Naive thymus-derived CD8-positive, alpha-beta T cell (primary cell): ENCODE measurements at regions not wholly inside any gene's neighbourhood (a gene's known extent, or its start where the extent isn't known, plus 50 kb on each side); places are given as distances from the start of the nearest gene placed in this dataset.
"Not testable (repeated sequence)": the region's sequence is repeated elsewhere in the genome, so short reads cannot be mapped to it uniquely, and the experiment has no call there.

ENCODE experiments used
- ATAC-seq, 2 donors: fragments of 150-1000 bp; cut with Tn5 transposase in 1 of 2; sonication (Bioruptor Pico), chemical (Tn5 transposase) in 1 of 2; 1 replicate in 1 of 2; 2 replicates in 1 of 2; pipeline ENCODE4 v1.10.0; 2021; ENCODE audit warnings: mild to moderate bottlenecking in 2 of 2, moderate library complexity in 2 of 2
- POLR2A ChIA-PET: fragments of 350-600 bp; sonication (Branson Sonifier 250); formaldehyde crosslinking; loops from one replicate; lab custom pipeline; 2021; ENCODE audit warnings: antibody characterized with exemption; lab: Charles Lee
- DNase-seq, 10 donors: peaks; one replicate each; pipeline versions ENCODE4 v3.0.0 to v3.0.0-alpha.2; 2020 to 2022
- H3K27ac Mint-ChIP-seq, 10 donors: one replicate each; pipeline ENCODE4 v1.8.0; 2020 to 2022; ENCODE audit warnings: mild to moderate bottlenecking in 10 of 10, mixed read lengths in 10 of 10, moderate library complexity in 4 of 10, inconsistent platforms in 1 of 10
- H3K27me3 Mint-ChIP-seq, 5 donors: one replicate each; pipeline ENCODE4 v1.8.0; 2021 to 2022; ENCODE audit warnings: mixed read lengths in 5 of 5
- H3K36me3 Mint-ChIP-seq, 3 donors: one replicate each; pipeline ENCODE4 v1.8.0; 2020 to 2022; ENCODE audit warnings: mixed read lengths in 3 of 3, mild to moderate bottlenecking in 2 of 3, inconsistent platforms in 1 of 3
- H3K4me1 Mint-ChIP-seq, 4 donors: one replicate each; pipeline ENCODE4 v1.8.0; 2021 to 2022; ENCODE audit warnings: mixed read lengths in 4 of 4
- H3K4me3 Mint-ChIP-seq, 10 donors: one replicate each; pipeline ENCODE4 v1.8.0; 2020 to 2022; ENCODE audit warnings: mild to moderate bottlenecking in 10 of 10, mixed read lengths in 10 of 10, moderate library complexity in 6 of 10, inconsistent platforms in 1 of 10
- H3K9me3 Mint-ChIP-seq, 9 donors: one replicate each; pipeline ENCODE4 v1.8.0; 2020 to 2022; ENCODE audit warnings: mixed read lengths in 9 of 9, mild to moderate bottlenecking in 3 of 9, inconsistent platforms in 1 of 9, moderate library complexity in 1 of 9

DNA sequence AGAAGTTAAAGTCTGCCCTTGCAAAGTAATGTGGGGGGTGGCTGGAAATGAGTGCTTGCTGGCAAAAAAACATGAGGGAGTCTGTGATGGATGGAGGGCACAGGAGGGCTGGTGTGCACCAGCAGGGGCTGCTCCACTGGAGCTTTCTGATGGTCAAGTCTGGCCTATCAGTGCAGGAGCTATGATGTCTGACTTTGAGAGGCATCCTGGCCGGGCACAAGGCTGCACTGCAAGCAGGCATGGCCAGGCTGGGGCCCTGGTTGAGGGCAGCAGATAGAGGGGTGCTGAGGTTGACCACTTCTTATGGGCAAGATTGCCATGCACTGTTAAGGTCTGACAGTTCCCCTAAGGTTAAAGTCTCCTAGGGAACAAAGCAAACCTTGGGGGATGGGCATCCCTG, 1140.2 kb downstream of the FAM133A start:
- Mint-ChIP-seq H3K9me3 (peaks cover 0 to 7% (median 2%) of the 10 kb centered on the region in 9 donors), H3K4me1 (no peaks in the 10 kb centered on the region), H3K4me3 (no peak overlapping the region), H3K27me3 (no peaks in the 10 kb centered on the region), H3K36me3 (no peaks in the 10 kb centered on the region), H3K27ac (no peak overlapping the region)
- no peak for DNase-seq
- no peak for ATAC-seq
- POLR2A ChIA-PET, result no interaction called here

- Mint-ChIP-seq H3K4me1 (no peaks in the 10 kb centered on the region), H3K27ac (no peak overlapping the region), H3K4me3 (no peak overlapping the region), H3K9me3 (no peaks in the 10 kb centered on the region), H3K36me3 (no peaks in the 10 kb centered on the region), H3K27me3 (no peaks in the 10 kb centered on the region)
- ATAC-seq (no peak), DNase-seq (no peak)
- POLR2A ChIA-PET, result no interaction called here
These were observed 1156.7 kb downstream of the FAM133A start for GRCh38 chrX:94830717-94831116.

DNA sequence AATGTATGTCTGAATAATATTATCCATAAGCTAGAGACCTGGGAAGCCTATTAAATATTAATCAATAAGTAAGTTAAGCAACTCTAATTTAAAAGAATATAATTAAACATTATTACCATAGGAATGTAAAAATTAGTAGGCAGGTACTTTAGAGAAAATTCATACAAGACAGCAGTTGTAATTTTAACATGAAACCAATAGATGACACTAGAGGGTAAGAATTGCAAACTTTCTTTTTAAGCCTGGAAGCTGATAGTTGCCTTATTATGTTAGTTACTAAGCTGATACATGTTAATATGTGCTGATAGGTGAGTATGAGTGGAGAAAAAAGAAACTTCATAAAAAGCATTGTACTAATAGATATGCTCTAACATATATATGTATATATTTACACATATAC, 1157.4 kb downstream of the FAM133A start:
- no peak for DNase-seq
- POLR2A ChIA-PET, result no interaction called here
- H3K27me3 Mint-ChIP-seq, result no peaks in the 10 kb centered on the region
- no peak for ATAC-seq
- no peaks in the 10 kb centered on the region for H3K9me3 Mint-ChIP-seq
- no peaks in the 10 kb centered on the region for H3K36me3 Mint-ChIP-seq
- H3K4me3 Mint-ChIP-seq, result no peak overlapping the region
- H3K4me1 Mint-ChIP-seq, result no peaks in the 10 kb centered on the region
- no peak overlapping the region for H3K27ac Mint-ChIP-seq

- H3K9me3 Mint-ChIP-seq, result peaks cover 0 to 6% (median 0%) of the 10 kb centered on the region in 9 donors
- DNase-seq, result no peak
- no peaks in the 10 kb centered on the region for H3K27me3 Mint-ChIP-seq
These were observed 1160.2 kb downstream of the FAM133A start for GRCh38 chrX:94834226-94834625.

DNA sequence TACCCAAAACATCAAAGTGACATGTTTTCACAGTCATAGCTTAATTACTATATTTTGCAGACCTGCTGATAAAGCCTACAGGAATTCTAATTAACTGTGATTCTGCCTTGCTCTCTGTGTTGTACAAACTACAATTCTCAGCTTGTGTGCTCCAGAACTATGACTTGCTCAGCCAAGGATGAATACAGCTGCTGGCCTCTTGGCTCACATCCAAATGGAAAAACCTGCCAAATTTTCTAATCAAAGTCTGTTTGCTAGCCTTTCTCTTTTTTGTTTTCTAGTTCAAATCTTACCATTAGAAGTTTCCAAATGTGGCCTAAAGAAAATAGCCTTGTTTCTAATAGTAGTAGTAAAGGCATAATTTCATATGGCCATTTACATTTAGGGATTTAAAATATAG, 1176.8 kb downstream of the FAM133A start:
- Mint-ChIP-seq H3K4me3 (no peak overlapping the region), H3K36me3 (no peaks in the 10 kb centered on the region), H3K9me3 (peaks cover 0 to 3% (median 0%) of the 10 kb centered on the region in 9 donors), H3K27me3 (no peaks in the 10 kb centered on the region), H3K27ac (no peak overlapping the region), H3K4me1 (no peaks in the 10 kb centered on the region)
- POLR2A ChIA-PET, result no interaction called here
- DNase-seq (no peak), ATAC-seq (no peak)

More at GRCh38 chrX:94834226-94834625, 1160.2 kb downstream of the FAM133A start:
- Mint-ChIP-seq H3K4me3 (no peak overlapping the region), H3K36me3 (no peaks in the 10 kb centered on the region), H3K27ac (no peak overlapping the region), H3K4me1 (no peaks in the 10 kb centered on the region)
- ATAC-seq, result no peak
- POLR2A ChIA-PET, result no interaction called here

DNA sequence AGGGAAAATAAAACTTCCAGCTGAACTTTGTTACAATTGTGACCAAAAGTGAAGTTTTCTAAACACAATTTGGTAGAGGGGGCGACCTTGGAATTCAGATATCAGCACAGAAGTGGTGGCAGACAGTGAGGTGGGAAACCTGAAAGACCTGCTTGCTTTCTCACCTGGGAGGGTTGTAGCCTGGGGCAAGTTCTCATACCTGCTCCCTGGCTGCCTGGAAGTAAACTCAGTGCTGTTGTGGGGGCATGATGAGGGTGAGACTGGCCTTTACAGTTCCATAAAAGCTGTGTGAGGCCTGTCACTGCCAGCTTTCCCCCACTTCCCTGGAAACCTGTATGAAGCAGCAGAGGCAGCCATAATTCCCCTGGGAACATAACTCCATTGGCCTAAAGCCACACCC, 1180.2 kb downstream of the FAM133A start:
- Mint-ChIP-seq H3K36me3 (no peaks in the 10 kb centered on the region), H3K4me3 (no peak overlapping the region), H3K4me1 (no peaks in the 10 kb centered on the region), H3K9me3 (peaks cover 0 to 7% (median 0%) of the 10 kb centered on the region in 9 donors), H3K27me3 (no peaks in the 10 kb centered on the region), H3K27ac (no peak overlapping the region)
- ATAC-seq, result no peak
- POLR2A ChIA-PET, result no interaction called here
- DNase-seq, result no peak

DNA sequence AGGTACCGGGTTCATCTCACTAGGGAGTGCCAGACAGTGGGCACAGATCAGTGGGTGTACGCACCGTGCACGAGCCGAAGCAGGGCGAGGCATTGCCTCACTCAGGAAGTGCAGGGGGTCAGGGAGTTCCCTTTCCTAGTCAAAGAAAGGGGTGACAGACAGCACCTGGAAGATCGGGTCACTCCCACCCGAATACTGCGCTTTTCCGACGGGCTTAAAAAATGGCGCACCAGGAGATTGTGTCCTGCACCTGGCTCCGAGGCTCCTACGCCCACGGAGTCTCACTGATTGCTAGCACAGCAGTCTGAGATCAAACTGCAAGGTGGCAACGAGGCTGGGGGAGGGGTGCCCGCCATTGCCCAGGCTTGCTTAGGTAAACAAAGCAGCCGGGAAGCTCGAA, 1188.5 kb downstream of the FAM133A start:
- H3K36me3 Mint-ChIP-seq, H3K4me3 Mint-ChIP-seq, DNase-seq: not testable (repeated sequence)

GRCh38 chrX:94871640-94872039, 1197.6 kb downstream of the FAM133A start:
- ATAC-seq (no peak), DNase-seq (no peak)
- no peak overlapping the region for H3K4me3 Mint-ChIP-seq
- no peaks in the 10 kb centered on the region for H3K4me1 Mint-ChIP-seq
- POLR2A ChIA-PET, result no interaction called here
- peaks cover 0 to 4% (median 0%) of the 10 kb centered on the region in 9 donors for H3K9me3 Mint-ChIP-seq
- no peak overlapping the region for H3K27ac Mint-ChIP-seq
- no peaks in the 10 kb centered on the region for H3K27me3 Mint-ChIP-seq
- H3K36me3 Mint-ChIP-seq, result no peaks in the 10 kb centered on the region

More for the DNA sequence above, 1188.5 kb downstream of the FAM133A start:
- peaks cover 0 to 12% (median 2%) of the 10 kb centered on the region in 9 donors for H3K9me3 Mint-ChIP-seq
- H3K27ac Mint-ChIP-seq, ATAC-seq, H3K4me1 Mint-ChIP-seq, H3K27me3 Mint-ChIP-seq, POLR2A ChIA-PET: not testable (repeated sequence)

DNA sequence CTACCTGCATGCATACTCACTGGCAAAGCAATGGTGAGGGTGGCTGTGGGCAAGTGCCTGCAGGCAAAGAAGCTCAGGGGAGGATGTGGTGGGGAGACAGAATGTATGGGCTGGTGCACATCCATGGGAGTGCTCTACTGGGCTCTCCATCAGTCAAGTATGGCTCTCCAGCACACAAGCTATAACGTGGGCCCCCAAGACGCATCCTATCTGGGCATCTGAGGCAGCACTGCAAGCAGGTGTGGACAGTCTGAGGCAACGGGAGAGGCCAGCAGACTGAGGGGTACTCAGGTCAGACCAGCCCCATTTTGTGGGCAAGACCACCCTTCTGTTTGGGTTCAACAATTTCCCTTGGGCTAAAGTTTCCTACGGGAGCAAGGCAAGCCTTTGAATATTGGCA, 1227.8 kb downstream of the FAM133A start:
- DNase-seq, result no peak
- Mint-ChIP-seq H3K4me3 (no peak overlapping the region), H3K4me1 (no peaks in the 10 kb centered on the region), H3K9me3 (peaks cover 0 to 29% (median 5%) of the 10 kb centered on the region in 9 donors), H3K36me3 (no peaks in the 10 kb centered on the region), H3K27me3 (no peaks in the 10 kb centered on the region), H3K27ac (no peak overlapping the region)
- POLR2A ChIA-PET, result no interaction called here
- no peak for ATAC-seq

DNA sequence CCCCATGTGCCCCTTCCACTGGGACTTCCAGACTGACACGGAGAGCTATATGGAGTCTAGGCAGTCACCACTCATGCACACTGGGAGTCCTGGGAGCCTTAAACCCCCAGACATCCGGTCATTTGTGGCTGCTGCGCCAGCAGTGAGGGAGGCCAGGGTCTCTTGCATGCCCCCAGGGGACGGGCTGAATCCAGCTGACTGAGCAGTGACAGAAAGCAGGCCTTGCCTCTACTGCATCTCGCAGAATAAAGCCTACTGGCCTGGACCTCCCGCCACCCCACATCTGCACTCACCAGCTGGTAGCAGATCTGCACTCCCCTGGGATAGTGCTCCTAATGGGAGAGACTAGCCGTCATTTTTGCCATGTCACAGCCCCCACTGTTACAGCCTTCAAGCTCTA, 1234.2 kb downstream of the FAM133A start:
- H3K4me1 Mint-ChIP-seq, result no peaks in the 10 kb centered on the region
- H3K36me3 Mint-ChIP-seq, result no peaks in the 10 kb centered on the region
- ATAC-seq, result no peak
- H3K9me3 Mint-ChIP-seq, result peaks cover 0 to 5% (median 1%) of the 10 kb centered on the region in 9 donors
- no peaks in the 10 kb centered on the region for H3K27me3 Mint-ChIP-seq
- POLR2A ChIA-PET, result no interaction called here
- H3K27ac Mint-ChIP-seq, result no peak overlapping the region
- DNase-seq, result no peak
- H3K4me3 Mint-ChIP-seq, result no peak overlapping the region

- DNase-seq (no peak), ATAC-seq (no peak)
- no peaks in the 10 kb centered on the region for H3K4me1 Mint-ChIP-seq
- no peaks in the 10 kb centered on the region for H3K36me3 Mint-ChIP-seq
- H3K27ac Mint-ChIP-seq, result no peak overlapping the region
- H3K27me3 Mint-ChIP-seq, result no peaks in the 10 kb centered on the region
- H3K9me3 Mint-ChIP-seq, result peaks cover 0 to 5% (median 0%) of the 10 kb centered on the region in 9 donors
- POLR2A ChIA-PET, result no interaction called here
- no peak overlapping the region for H3K4me3 Mint-ChIP-seq
These were observed 1234.6 kb downstream of the FAM133A start for GRCh38 chrX:94908648-94909047.

GRCh38 chrX:94914235-94914634, 1240.2 kb downstream of the FAM133A start:
- POLR2A ChIA-PET, result no interaction called here
- Mint-ChIP-seq H3K27ac (no peak overlapping the region), H3K9me3 (peaks cover 0 to 2% (median 0%) of the 10 kb centered on the region in 9 donors), H3K4me1 (no peaks in the 10 kb centered on the region), H3K36me3 (no peaks in the 10 kb centered on the region), H3K27me3 (no peaks in the 10 kb centered on the region), H3K4me3 (no peak overlapping the region)
- no peak for DNase-seq
- ATAC-seq, result no peak

DNA sequence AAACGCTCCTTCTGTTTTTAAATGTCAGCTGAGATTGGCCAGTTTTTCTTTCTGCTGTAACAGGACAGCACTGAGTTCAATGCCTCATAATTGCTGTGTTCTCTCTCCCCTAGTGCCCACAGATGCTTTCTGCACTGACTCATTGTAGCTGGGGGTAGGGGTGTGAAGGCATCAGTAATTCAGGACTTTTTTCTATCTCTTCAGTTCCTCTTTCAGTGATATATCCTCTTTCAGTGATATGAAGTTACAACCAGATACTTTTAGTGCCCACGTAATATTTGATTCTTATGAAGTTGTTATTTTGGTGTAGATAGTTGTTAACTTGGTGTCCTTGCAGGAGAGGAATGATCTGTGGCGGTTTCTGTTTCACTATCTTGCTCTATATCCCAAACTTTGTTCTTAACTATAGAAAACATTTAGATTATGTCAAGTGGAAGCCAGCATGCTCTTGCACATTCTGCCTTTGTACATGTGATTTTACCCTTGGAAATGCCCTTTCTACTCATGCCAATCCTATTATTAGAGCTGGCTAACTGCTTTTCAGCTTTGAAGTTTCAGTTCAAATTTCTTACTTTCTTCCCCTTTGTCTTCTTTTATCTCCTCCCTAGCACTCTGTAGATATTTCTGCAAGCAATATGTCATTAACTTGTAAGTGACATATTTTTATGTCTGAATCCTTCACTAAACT, 1258.4 kb downstream of the FAM133A start:
- no peak overlapping the region for H3K4me3 Mint-ChIP-seq
- ATAC-seq (no peak), DNase-seq (no peak)
- H3K4me1 Mint-ChIP-seq, result no peaks in the 10 kb centered on the region
- POLR2A ChIA-PET, result no interaction called here
- no peak overlapping the region for H3K27ac Mint-ChIP-seq
- H3K9me3 Mint-ChIP-seq, result peaks cover 0 to 9% (median 0%) of the 10 kb centered on the region in 9 donors
- H3K27me3 Mint-ChIP-seq, result no peaks in the 10 kb centered on the region
- H3K36me3 Mint-ChIP-seq, result peaks cover 0 to 5% (median 0%) of the 10 kb centered on the region in 3 donors

GRCh38 chrX:94936722-94937121, 1262.7 kb downstream of the FAM133A start:
- no peaks in the 10 kb centered on the region for H3K4me1 Mint-ChIP-seq
- POLR2A ChIA-PET, result no interaction called here
- no peak overlapping the region for H3K27ac Mint-ChIP-seq
- H3K27me3 Mint-ChIP-seq, result no peaks in the 10 kb centered on the region
- H3K9me3 Mint-ChIP-seq, result peaks cover 0 to 9% (median 0%) of the 10 kb centered on the region in 9 donors
- no peak for DNase-seq
- no peak for ATAC-seq
- H3K36me3 Mint-ChIP-seq, result peaks cover 0 to 5% (median 0%) of the 10 kb centered on the region in 3 donors
- H3K4me3 Mint-ChIP-seq, result no peak overlapping the region
